Neural progenitor cell (in vitro differentiated cells): ENCODE measurements at regions not wholly inside any gene's neighbourhood (a gene's known extent, or its start where the extent isn't known, plus 50 kb on each side); places are given as distances from the start of the nearest gene placed in this dataset.

Source experiments
- DNase-seq: peaks from one replicate; pipeline ENCODE4 v3.0.0-alpha.2; 2016; ENCODE audit warnings: low spot score
- H2AFZ ChIP-seq: fragments of 200-600 bp; sonication (generic); replicated peaks from 2 replicates; pipeline ENCODE4 v1.6.1; 2016; ENCODE audit warnings: antibody characterized with exemption
- H3F3A ChIP-seq: fragments of 200-600 bp; sonication (generic); 2 replicates; pipeline ENCODE4 v1.6.1; 2016; ENCODE audit warnings: antibody characterized with exemption, low read depth
- H3K27ac ChIP-seq: fragments of 200-600 bp; sonication (generic); 2 replicates; pipeline ENCODE4 v1.5.1; 2016; ENCODE audit warnings: mild to moderate bottlenecking
- H3K27me3 ChIP-seq: fragments of 200-600 bp; sonication (generic); 2 replicates; pipeline ENCODE4 v1.6.1; 2016; ENCODE audit warnings: mild to moderate bottlenecking, moderate library complexity
- H3K36me3 ChIP-seq: fragments of 200-600 bp; sonication (generic); 2 replicates; pipeline ENCODE4 v1.5.1; 2016
- H3K4me1 ChIP-seq: fragments of 200-600 bp; sonication (generic); 2 replicates; pipeline ENCODE4 v1.6.1; 2016; ENCODE audit warnings: mixed run types
- H3K4me2 ChIP-seq: fragments of 200-600 bp; sonication (generic); 2 replicates; pipeline ENCODE4 v1.6.1; 2016
- H3K4me3 ChIP-seq: fragments of 200-600 bp; sonication (generic); 2 replicates; pipeline ENCODE4 v1.5.1; 2016
- H3K79me2 ChIP-seq: fragments of 200-600 bp; sonication (generic); 2 replicates; pipeline ENCODE4 v1.6.1; 2016; ENCODE audit warnings: low read depth
- H3K9ac ChIP-seq: fragments of 200-600 bp; sonication (generic); 2 replicates; pipeline ENCODE4 v1.6.1; 2016
- H3K9me3 ChIP-seq: fragments of 200-600 bp; sonication (generic); 2 replicates; pipeline ENCODE4 v1.5.1; 2016; ENCODE audit warnings: low read depth
- H4K20me1 ChIP-seq: fragments of 200-600 bp; sonication (generic); 2 replicates; pipeline ENCODE4 v1.6.1; 2016; ENCODE audit warnings: low read depth
- H3K27ac Mint-ChIP-seq: 3 replicates; pipeline ENCODE4 v1.8.0; 2021; ENCODE audit warnings: mixed read lengths
- H3K27me3 Mint-ChIP-seq: 2 replicates; pipeline ENCODE4 v1.8.0; 2022; ENCODE audit warnings: low read depth, mild to moderate bottlenecking, inconsistent platforms, moderate library complexity, mixed read lengths; ENCODE audit not compliant: insufficient read depth
- H3K36me3 Mint-ChIP-seq: 3 replicates; pipeline ENCODE4 v1.8.0; 2021; ENCODE audit warnings: mixed read lengths
- H3K4me1 Mint-ChIP-seq: 3 replicates; pipeline ENCODE4 v1.8.0; 2021; ENCODE audit warnings: mixed read lengths
- H3K4me3 Mint-ChIP-seq: 3 replicates; pipeline ENCODE4 v1.8.0; 2021; ENCODE audit warnings: mild to moderate bottlenecking, moderate library complexity, mixed read lengths
- H3K9me3 Mint-ChIP-seq: 3 replicates; pipeline ENCODE4 v1.8.0; 2020; ENCODE audit warnings: mixed read lengths
- CTCF ChIP-seq: fragments of 200-600 bp; sonication (generic); IDR thresholded peaks from 2 replicates; pipeline ENCODE4 v1.5.1; 2017; ENCODE audit warnings: antibody characterized with exemption, mild to moderate bottlenecking
- EZH2 ChIP-seq: fragments of 200-600 bp; sonication (generic); IDR thresholded peaks from 2 replicates; pipeline ENCODE4 v1.6.1; 2017; ENCODE audit warnings: antibody characterized with exemption, mild to moderate bottlenecking, moderate library complexity
- EZH2phosphoT487 ChIP-seq: fragments of 200-600 bp; sonication (generic); IDR thresholded peaks from 2 replicates; pipeline ENCODE4 v1.6.1; 2017; ENCODE audit warnings: antibody characterized with exemption

GRCh38 chr9:85397005-85397404 lies 344.7 kb downstream of the AGTPBP1 start:
- H3K27me3 ChIP-seq: no peaks in the 10 kb centered on the region
- Mint-ChIP-seq H3K4me1 (peaks cover 3% of the 10 kb centered on the region), H3K27ac (no peak overlapping the region), H3K9me3 (no peaks in the 10 kb centered on the region), H3K36me3 (no peaks in the 10 kb centered on the region), H3K4me3 (no peak overlapping the region), H3K27me3 (no peaks in the 10 kb centered on the region)
- no peak overlapping the region for H3K27ac ChIP-seq
- no peak for TF ChIP-seq EZH2
- no peak for TF ChIP-seq CTCF
- no peak for TF ChIP-seq EZH2phosphoT487
- no peaks in the 10 kb centered on the region for H3K9me3 ChIP-seq
- no peaks in the 10 kb centered on the region for H4K20me1 ChIP-seq
- no peak for DNase-seq
- no peak overlapping the region for H3K4me3 ChIP-seq
- H2AFZ ChIP-seq: no peak overlapping the region
- no peaks in the 10 kb centered on the region for H3F3A ChIP-seq
- H3K4me1 ChIP-seq: no peaks in the 10 kb centered on the region
- no peaks in the 10 kb centered on the region for H3K36me3 ChIP-seq
- no peak overlapping the region for H3K4me2 ChIP-seq
- H3K79me2 ChIP-seq: no peaks in the 10 kb centered on the region
- no peak overlapping the region for H3K9ac ChIP-seq

DNA sequence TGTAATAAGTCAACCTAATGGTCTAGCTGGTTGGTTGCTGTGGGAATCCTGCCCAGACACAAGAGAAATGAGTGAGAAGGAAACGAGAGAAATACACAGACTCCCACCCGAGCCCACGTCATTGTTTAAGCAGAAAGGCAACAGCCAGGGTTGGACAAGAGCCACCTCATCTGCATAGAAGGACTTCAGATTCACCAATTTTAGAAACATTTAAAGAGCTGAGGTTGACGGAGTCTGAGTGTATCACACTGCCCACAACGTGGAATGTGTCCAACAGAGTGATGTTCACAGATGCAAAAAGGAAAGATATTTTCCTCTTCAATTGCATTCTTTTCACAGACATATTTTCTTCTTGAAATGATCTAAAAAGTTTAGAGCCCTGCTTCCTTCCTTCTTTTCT lies 349.5 kb downstream of the AGTPBP1 start:
- Histone ChIP-seq H3F3A (no peaks in the 10 kb centered on the region), H3K4me3 (no peak overlapping the region), H3K4me1 (no peaks in the 10 kb centered on the region), H3K36me3 (no peaks in the 10 kb centered on the region), H3K27me3 (no peaks in the 10 kb centered on the region), H3K79me2 (no peaks in the 10 kb centered on the region), H3K9ac (no peak overlapping the region), H3K9me3 (no peaks in the 10 kb centered on the region), H3K4me2 (no peak overlapping the region), H3K27ac (no peak overlapping the region), H2AFZ (no peak overlapping the region), H4K20me1 (no peaks in the 10 kb centered on the region)
- Mint-ChIP-seq H3K4me3 (no peak overlapping the region), H3K27ac (no peak overlapping the region), H3K27me3 (no peaks in the 10 kb centered on the region), H3K4me1 (no peaks in the 10 kb centered on the region), H3K9me3 (no peaks in the 10 kb centered on the region), H3K36me3 (no peaks in the 10 kb centered on the region)
- DNase-seq: no peak
- TF ChIP-seq EZH2: no peak
- TF ChIP-seq EZH2phosphoT487: no peak
- TF ChIP-seq CTCF: no peak

DNA sequence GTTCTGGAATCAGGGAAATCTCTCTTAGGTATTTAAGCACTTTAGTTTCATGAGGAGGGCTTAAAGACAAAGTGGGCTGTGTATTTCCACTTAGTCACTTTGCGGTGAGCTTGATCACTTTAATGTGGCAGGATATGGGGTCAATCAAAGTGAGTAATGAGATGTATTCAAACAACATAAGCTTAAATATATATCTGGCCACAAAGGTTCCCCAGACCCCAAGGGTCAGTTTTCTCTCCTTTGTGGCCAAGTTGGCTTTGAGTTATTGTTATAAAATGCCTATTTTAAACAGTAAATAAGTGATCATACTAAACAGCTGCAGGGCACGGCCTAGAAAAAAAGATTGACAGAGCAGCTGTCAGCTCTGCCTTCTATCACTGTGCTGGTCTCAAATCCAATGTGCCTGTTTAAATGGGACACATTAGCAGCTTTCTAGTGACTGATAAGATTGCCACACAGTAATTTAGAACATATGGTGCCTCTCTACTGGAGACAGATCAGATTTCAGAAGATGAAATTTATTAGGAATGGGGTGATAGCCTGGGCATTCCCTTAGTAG lies 363.9 kb downstream of the AGTPBP1 start:
- TF ChIP-seq CTCF (no peak), EZH2phosphoT487 (no peak), EZH2 (no peak)
- Histone ChIP-seq H3K4me1 (no peaks in the 10 kb centered on the region), H3F3A (no peaks in the 10 kb centered on the region), H3K9ac (no peak overlapping the region), H3K36me3 (no peaks in the 10 kb centered on the region), H3K27ac (no peak overlapping the region), H3K9me3 (no peaks in the 10 kb centered on the region), H2AFZ (no peak overlapping the region), H4K20me1 (no peaks in the 10 kb centered on the region), H3K4me2 (no peak overlapping the region), H3K79me2 (no peaks in the 10 kb centered on the region), H3K4me3 (no peak overlapping the region), H3K27me3 (no peaks in the 10 kb centered on the region)
- H3K9me3 Mint-ChIP-seq: no peaks in the 10 kb centered on the region
- no peak overlapping the region for H3K4me3 Mint-ChIP-seq
- no peak for DNase-seq
- H3K36me3 Mint-ChIP-seq: no peaks in the 10 kb centered on the region
- no peaks in the 10 kb centered on the region for H3K27me3 Mint-ChIP-seq
- no peaks in the 10 kb centered on the region for H3K4me1 Mint-ChIP-seq
- H3K27ac Mint-ChIP-seq: no peak overlapping the region
